HepG2 (cell line): ENCODE measurements at regions not wholly inside any gene's neighbourhood (a gene's known extent, or its start where the extent isn't known, plus 50 kb on each side); places are given as distances from the start of the nearest gene placed in this dataset.

Experiments used
- CTCF ChIP-seq: sonication (generic); formaldehyde crosslinking; IDR thresholded peaks from 2 replicates; pipeline ENCODE4 v1.5.0; 2020; ENCODE audit warnings: mild to moderate bottlenecking, missing genetic modification reagents, moderate library complexity
- NFRKB ChIP-seq: fragments of 450-650 bp; IDR thresholded peaks from 2 replicates; pipeline ENCODE4 v1.6.1; 2017
- TRIM24 ChIP-seq: sonication (generic); formaldehyde crosslinking; IDR thresholded peaks from 2 replicates; pipeline ENCODE4 v1.8.0; 2022; ENCODE audit warnings: mild to moderate bottlenecking, missing genetic modification reagents
- XRCC5 ChIP-seq: fragments of 200-400 bp; formaldehyde crosslinking; optimal IDR thresholded peaks from 2 replicates; pipeline ENCODE3; 2017; ENCODE audit warnings: mild to moderate bottlenecking, low read length
- ZNF615 ChIP-seq: sonication (generic); formaldehyde crosslinking; IDR thresholded peaks from 2 replicates; pipeline ENCODE4 v1.5.0; 2020; ENCODE audit warnings: mild to moderate bottlenecking, missing genetic modification reagents, borderline replicate concordance

- TF ChIP-seq CTCF (no peak), ZNF615 (CRISPR knock-in tag) (no peak), XRCC5 (no peak), TRIM24 (CRISPR knock-in tag) (no peak), NFRKB (no peak)
Measured at GRCh38 chr13:80547885-80548825, 207.2 kb upstream of the SPRY2 start.
